Neural progenitor cell (in vitro differentiated cells): ENCODE measurements at regions not wholly inside any gene's neighbourhood (a gene's known extent, or its start where the extent isn't known, plus 50 kb on each side); places are given as distances from the start of the nearest gene placed in this dataset.
"Not testable (repeated sequence)": the region's sequence is repeated elsewhere in the genome, so short reads cannot be mapped to it uniquely, and the experiment has no call there.

Experiments
- DNase-seq: peaks from one replicate; pipeline ENCODE4 v3.0.0-alpha.2; 2016; ENCODE audit warnings: low spot score
- H2AFZ ChIP-seq: fragments of 200-600 bp; sonication (generic); replicated peaks from 2 replicates; pipeline ENCODE4 v1.6.1; 2016; ENCODE audit warnings: antibody characterized with exemption
- H3F3A ChIP-seq: fragments of 200-600 bp; sonication (generic); 2 replicates; pipeline ENCODE4 v1.6.1; 2016; ENCODE audit warnings: antibody characterized with exemption, low read depth
- H3K27ac ChIP-seq: fragments of 200-600 bp; sonication (generic); 2 replicates; pipeline ENCODE4 v1.5.1; 2016; ENCODE audit warnings: mild to moderate bottlenecking
- H3K27me3 ChIP-seq: fragments of 200-600 bp; sonication (generic); 2 replicates; pipeline ENCODE4 v1.6.1; 2016; ENCODE audit warnings: mild to moderate bottlenecking, moderate library complexity
- H3K36me3 ChIP-seq: fragments of 200-600 bp; sonication (generic); 2 replicates; pipeline ENCODE4 v1.5.1; 2016
- H3K4me1 ChIP-seq: fragments of 200-600 bp; sonication (generic); 2 replicates; pipeline ENCODE4 v1.6.1; 2016; ENCODE audit warnings: mixed run types
- H3K4me2 ChIP-seq: fragments of 200-600 bp; sonication (generic); 2 replicates; pipeline ENCODE4 v1.6.1; 2016
- H3K4me3 ChIP-seq: fragments of 200-600 bp; sonication (generic); 2 replicates; pipeline ENCODE4 v1.5.1; 2016
- H3K79me2 ChIP-seq: fragments of 200-600 bp; sonication (generic); 2 replicates; pipeline ENCODE4 v1.6.1; 2016; ENCODE audit warnings: low read depth
- H3K9ac ChIP-seq: fragments of 200-600 bp; sonication (generic); 2 replicates; pipeline ENCODE4 v1.6.1; 2016
- H3K9me3 ChIP-seq: fragments of 200-600 bp; sonication (generic); 2 replicates; pipeline ENCODE4 v1.5.1; 2016; ENCODE audit warnings: low read depth
- H4K20me1 ChIP-seq: fragments of 200-600 bp; sonication (generic); 2 replicates; pipeline ENCODE4 v1.6.1; 2016; ENCODE audit warnings: low read depth
- H3K27ac Mint-ChIP-seq: 3 replicates; pipeline ENCODE4 v1.8.0; 2021; ENCODE audit warnings: mixed read lengths
- H3K27me3 Mint-ChIP-seq: 2 replicates; pipeline ENCODE4 v1.8.0; 2022; ENCODE audit warnings: low read depth, mild to moderate bottlenecking, inconsistent platforms, moderate library complexity, mixed read lengths; ENCODE audit not compliant: insufficient read depth
- H3K36me3 Mint-ChIP-seq: 3 replicates; pipeline ENCODE4 v1.8.0; 2021; ENCODE audit warnings: mixed read lengths
- H3K4me1 Mint-ChIP-seq: 3 replicates; pipeline ENCODE4 v1.8.0; 2021; ENCODE audit warnings: mixed read lengths
- H3K4me3 Mint-ChIP-seq: 3 replicates; pipeline ENCODE4 v1.8.0; 2021; ENCODE audit warnings: mild to moderate bottlenecking, moderate library complexity, mixed read lengths
- H3K9me3 Mint-ChIP-seq: 3 replicates; pipeline ENCODE4 v1.8.0; 2020; ENCODE audit warnings: mixed read lengths
- CTCF ChIP-seq: fragments of 200-600 bp; sonication (generic); IDR thresholded peaks from 2 replicates; pipeline ENCODE4 v1.5.1; 2017; ENCODE audit warnings: antibody characterized with exemption, mild to moderate bottlenecking
- EZH2 ChIP-seq: fragments of 200-600 bp; sonication (generic); IDR thresholded peaks from 2 replicates; pipeline ENCODE4 v1.6.1; 2017; ENCODE audit warnings: antibody characterized with exemption, mild to moderate bottlenecking, moderate library complexity
- EZH2phosphoT487 ChIP-seq: fragments of 200-600 bp; sonication (generic); IDR thresholded peaks from 2 replicates; pipeline ENCODE4 v1.6.1; 2017; ENCODE audit warnings: antibody characterized with exemption

- Mint-ChIP-seq H3K36me3 (peaks cover 1% of the 10 kb centered on the region), H3K9me3 (peaks cover 6% of the 10 kb centered on the region), H3K4me3 (no peak overlapping the region), H3K27ac (peak overlapping the region; percentile 68), H3K4me1 (peaks cover 29% of the 10 kb centered on the region), H3K27me3 (no peaks in the 10 kb centered on the region)
- no peak for DNase-seq
- Histone ChIP-seq H3K4me2 (peak overlapping the region; percentile 19), H3K4me3 (no peak overlapping the region), H3K9ac (no peak overlapping the region), H3K36me3 (no peaks in the 10 kb centered on the region), H2AFZ (peak overlapping the region; percentile 94), H4K20me1 (no peaks in the 10 kb centered on the region), H3K79me2 (no peaks in the 10 kb centered on the region), H3K27me3 (no peaks in the 10 kb centered on the region), H3K9me3 (no peaks in the 10 kb centered on the region), H3K4me1 (peaks cover 22% of the 10 kb centered on the region), H3F3A (no peaks in the 10 kb centered on the region), H3K27ac (no peak overlapping the region)
- TF ChIP-seq EZH2phosphoT487 (no peak), CTCF (no peak), EZH2 (no peak)
Measured at GRCh38 chr16:65373097-65373496, 251.2 kb upstream of the CDH11 start.

- H3K27me3 Mint-ChIP-seq = no peaks in the 10 kb centered on the region
- TF ChIP-seq CTCF (no peak), EZH2 (no peak), EZH2phosphoT487 (no peak)
- H3K36me3 Mint-ChIP-seq = peaks cover 1% of the 10 kb centered on the region
Measured at GRCh38 chr16:65372171-65372570, 250.3 kb upstream of the CDH11 start.

GRCh38 chr16:65365732-65366715 is 244.2 kb upstream of the CDH11 start:
- no peak for DNase-seq
- peaks cover 1% of the 10 kb centered on the region for H3K36me3 Mint-ChIP-seq
- H3K4me1 ChIP-seq = no peaks in the 10 kb centered on the region
- H3F3A ChIP-seq = no peaks in the 10 kb centered on the region
- no peaks in the 10 kb centered on the region for H3K27me3 Mint-ChIP-seq
- peak overlapping the region; percentile 10 for H2AFZ ChIP-seq
- H3K9me3 Mint-ChIP-seq = peaks cover 7% of the 10 kb centered on the region
- H3K79me2 ChIP-seq = no peaks in the 10 kb centered on the region
- H3K4me1 Mint-ChIP-seq = peaks cover 15% of the 10 kb centered on the region
- TF ChIP-seq EZH2phosphoT487 (no peak), EZH2 (no peak), CTCF (no peak)
- no peak overlapping the region for H3K4me3 Mint-ChIP-seq
- H3K36me3 ChIP-seq = no peaks in the 10 kb centered on the region
- no peaks in the 10 kb centered on the region for H4K20me1 ChIP-seq
- H3K9me3 ChIP-seq = no peaks in the 10 kb centered on the region
- H3K4me2 ChIP-seq = no peak overlapping the region
- H3K4me3 ChIP-seq = no peak overlapping the region
- H3K9ac ChIP-seq = no peak overlapping the region
- H3K27me3 ChIP-seq = no peaks in the 10 kb centered on the region
- peak overlapping the region; percentile 13 for H3K27ac Mint-ChIP-seq
- H3K27ac ChIP-seq = no peak overlapping the region

More at GRCh38 chr16:65372171-65372570, 250.3 kb upstream of the CDH11 start:
- H2AFZ ChIP-seq = no peak overlapping the region
- Mint-ChIP-seq H3K9me3 (peaks cover 7% of the 10 kb centered on the region), H3K27ac (no peak overlapping the region), H3K4me3 (no peak overlapping the region), H3K4me1 (peaks cover 26% of the 10 kb centered on the region)
- no peaks in the 10 kb centered on the region for H3K36me3 ChIP-seq
- no peaks in the 10 kb centered on the region for H3F3A ChIP-seq
- H3K79me2 ChIP-seq = no peaks in the 10 kb centered on the region
- no peak overlapping the region for H3K9ac ChIP-seq
- H3K4me2 ChIP-seq = no peak overlapping the region
- H3K27me3 ChIP-seq = no peaks in the 10 kb centered on the region
- H3K4me3 ChIP-seq = no peak overlapping the region
- H3K27ac ChIP-seq = no peak overlapping the region
- no peaks in the 10 kb centered on the region for H4K20me1 ChIP-seq
- H3K9me3 ChIP-seq = no peaks in the 10 kb centered on the region
- H3K4me1 ChIP-seq = peaks cover 22% of the 10 kb centered on the region
- no peak for DNase-seq

GRCh38 chr16:65356721-65357120 is 234.9 kb upstream of the CDH11 start:
- not testable (repeated sequence) for H3K4me2 ChIP-seq, H3K4me3 ChIP-seq

More at GRCh38 chr16:65356721-65357120, 234.9 kb upstream of the CDH11 start:
- H3F3A ChIP-seq, H3K27me3 ChIP-seq, H3K4me3 Mint-ChIP-seq, H3K9ac ChIP-seq, H2AFZ ChIP-seq, H3K36me3 Mint-ChIP-seq, H3K27ac Mint-ChIP-seq, H3K27ac ChIP-seq, H3K4me1 ChIP-seq, H3K9me3 ChIP-seq, H3K4me1 Mint-ChIP-seq, DNase-seq, H3K36me3 ChIP-seq, H4K20me1 ChIP-seq, H3K79me2 ChIP-seq, H3K27me3 Mint-ChIP-seq: not testable (repeated sequence)
- peaks cover 15% of the 10 kb centered on the region for H3K9me3 Mint-ChIP-seq
